ENCODE measurements at regions not wholly inside any gene's neighbourhood (a gene's known extent, or its start where the extent isn't known, plus 50 kb on each side); places are given as distances from the start of the nearest gene placed in this dataset.

GRCh38 chr15:99826157-99826780 lies 93.0 kb upstream of the LYSMD4 start:
- TF ChIP-seq EZH2 (IDR thresholded peaks at IDR 0.05; ENCODE audit: low read depth) = no peak
- TF ChIP-seq, protein P1, sequence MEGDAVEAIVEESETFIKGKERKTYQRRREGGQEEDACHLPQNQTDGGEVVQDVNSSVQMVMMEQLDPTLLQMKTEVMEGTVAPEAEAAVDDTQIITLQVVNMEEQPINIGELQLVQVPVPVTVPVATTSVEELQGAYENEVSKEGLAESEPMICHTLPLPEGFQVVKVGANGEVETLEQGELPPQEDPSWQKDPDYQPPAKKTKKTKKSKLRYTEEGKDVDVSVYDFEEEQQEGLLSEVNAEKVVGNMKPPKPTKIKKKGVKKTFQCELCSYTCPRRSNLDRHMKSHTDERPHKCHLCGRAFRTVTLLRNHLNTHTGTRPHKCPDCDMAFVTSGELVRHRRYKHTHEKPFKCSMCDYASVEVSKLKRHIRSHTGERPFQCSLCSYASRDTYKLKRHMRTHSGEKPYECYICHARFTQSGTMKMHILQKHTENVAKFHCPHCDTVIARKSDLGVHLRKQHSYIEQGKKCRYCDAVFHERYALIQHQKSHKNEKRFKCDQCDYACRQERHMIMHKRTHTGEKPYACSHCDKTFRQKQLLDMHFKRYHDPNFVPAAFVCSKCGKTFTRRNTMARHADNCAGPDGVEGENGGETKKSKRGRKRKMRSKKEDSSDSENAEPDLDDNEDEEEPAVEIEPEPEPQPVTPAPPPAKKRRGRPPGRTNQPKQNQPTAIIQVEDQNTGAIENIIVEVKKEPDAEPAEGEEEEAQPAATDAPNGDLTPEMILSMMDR (conservative IDR thresholded peaks at IDR 0.05) = no peak
- Histone ChIP-seq H3K4me2 (no peak overlapping the region), H3K79me2 (ENCODE audit: low read depth) (no peaks in the 10 kb centered on the region), H3F3A (ENCODE audit: insufficient read depth, low read depth) (no peaks in the 10 kb centered on the region), H3K36me3 (ENCODE audit: low read depth) (no peaks in the 10 kb centered on the region), H3K27me3 (ENCODE audit: insufficient read depth, low read depth) (peaks cover 14% of the 10 kb centered on the region; the same call in 1 of the 2 replicates), H2AFZ (no peak overlapping the region), H3K4me3 (no peak overlapping the region), H3K4me1 (replicated peaks; ENCODE audit: insufficient read depth) (no peaks in the 10 kb centered on the region), H4K20me1 (ENCODE audit: insufficient read depth) (no peaks in the 10 kb centered on the region), H3K27ac (no peak overlapping the region), H3K9me3 (ENCODE audit: insufficient read depth, low read depth) (no peaks in the 10 kb centered on the region), H3K9me2 (ENCODE audit: insufficient read depth) (no peaks in the 10 kb centered on the region)
- BruUV-seq (replicated peaks) = no TSS peak
- DNase-seq = no peak
- POLR2A ChIA-PET (ENCODE audit: unreplicated experiment) = no interaction called here
- intact Hi-C loops (cut with micrococcal nuclease; ENCODE audit: unreplicated experiment) = no loop called here
- CTCF ChIA-PET = no interaction called here

- Histone ChIP-seq H3K4me2 (no peak overlapping the region), H3K79me2 (ENCODE audit: low read depth) (no peaks in the 10 kb centered on the region), H3K9me3 (ENCODE audit: insufficient read depth, low read depth) (no peaks in the 10 kb centered on the region), H2AFZ (no peak overlapping the region), H4K20me1 (ENCODE audit: insufficient read depth) (no peaks in the 10 kb centered on the region), H3K4me1 (replicated peaks; ENCODE audit: insufficient read depth) (no peaks in the 10 kb centered on the region), H3K27me3 (ENCODE audit: insufficient read depth, low read depth) (peaks cover 14% of the 10 kb centered on the region; the same call in 1 of the 2 replicates), H3K4me3 (no peak overlapping the region), H3K36me3 (ENCODE audit: low read depth) (no peaks in the 10 kb centered on the region), H3K9me2 (ENCODE audit: insufficient read depth) (no peaks in the 10 kb centered on the region), H3K27ac (no peak overlapping the region), H3F3A (ENCODE audit: insufficient read depth, low read depth) (no peaks in the 10 kb centered on the region)
- POLR2A ChIA-PET (ENCODE audit: unreplicated experiment) = no interaction called here
- CTCF ChIA-PET = no interaction called here
- TF ChIP-seq, protein P1 (conservative IDR thresholded peaks at IDR 0.05) = no peak
- TF ChIP-seq EZH2 (IDR thresholded peaks at IDR 0.05; ENCODE audit: low read depth) = no peak
- no TSS peak for BruUV-seq (replicated peaks)
- intact Hi-C loops (cut with micrococcal nuclease; ENCODE audit: unreplicated experiment) = no loop called here
- no peak for DNase-seq
Measured at GRCh38 chr15:99823346-99823745, 90.1 kb upstream of the LYSMD4 start.

DNA sequence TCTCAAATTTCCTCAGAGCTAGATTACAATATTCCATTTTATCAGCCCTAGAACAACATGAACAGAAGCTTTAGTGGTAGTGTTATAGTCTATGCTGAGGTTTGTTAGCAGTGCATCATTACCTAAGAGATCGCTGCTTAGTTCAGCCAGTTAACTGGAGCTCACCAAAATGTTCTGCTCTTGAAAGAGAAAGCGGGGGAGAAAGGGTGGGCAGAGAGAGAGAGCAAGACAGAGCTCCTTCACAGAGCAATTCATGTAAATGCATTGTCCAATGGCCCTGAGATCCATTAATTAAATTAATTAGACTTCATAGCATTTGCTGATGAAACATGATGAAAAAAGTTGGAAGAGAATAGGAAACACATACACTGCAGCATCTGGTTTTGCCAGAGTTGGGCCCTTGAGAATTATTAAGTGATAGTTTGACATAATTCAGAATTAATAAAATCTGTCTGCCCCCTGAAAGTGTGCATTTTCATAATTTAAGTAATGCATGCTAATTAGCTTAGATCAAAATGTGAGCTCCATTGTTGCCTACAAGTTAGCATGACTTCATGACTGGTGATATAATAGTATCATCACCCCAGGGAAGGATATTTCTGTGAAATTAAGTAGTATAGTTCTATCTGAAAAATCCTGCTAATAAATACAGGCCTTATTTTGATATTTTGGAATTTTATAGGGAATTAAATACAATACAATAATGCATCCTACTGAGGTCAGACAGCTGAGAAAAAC lies 86.9 kb upstream of the LYSMD4 start:
- H3K27ac ChIP-seq = no peak overlapping the region
- no TSS peak for BruUV-seq (replicated peaks)
- H4K20me1 ChIP-seq (ENCODE audit: insufficient read depth) = no peaks in the 10 kb centered on the region
- H3K36me3 ChIP-seq (ENCODE audit: low read depth) = no peaks in the 10 kb centered on the region
- H2AFZ ChIP-seq = no peak overlapping the region
- intact Hi-C loops (cut with micrococcal nuclease; ENCODE audit: unreplicated experiment) = no loop called here
- H3K4me2 ChIP-seq = no peak overlapping the region
- POLR2A ChIA-PET (ENCODE audit: unreplicated experiment) = no interaction called here
- peaks cover 15% of the 10 kb centered on the region; the same call in 1 of the 2 replicates for H3K27me3 ChIP-seq (ENCODE audit: insufficient read depth, low read depth)
- H3K9me3 ChIP-seq (ENCODE audit: insufficient read depth, low read depth) = 0 out of 2 replicates have a peak, but pooled peaks cover 4% of the 10 kb centered on the region
- no peak overlapping the region for H3K4me3 ChIP-seq
- no peaks in the 10 kb centered on the region for H3K9me2 ChIP-seq (ENCODE audit: insufficient read depth)
- TF ChIP-seq EZH2 (IDR thresholded peaks at IDR 0.05; ENCODE audit: low read depth) = no peak
- TF ChIP-seq, protein P1 (conservative IDR thresholded peaks at IDR 0.05) = no peak
- no peak for DNase-seq
- no peaks in the 10 kb centered on the region for H3K4me1 ChIP-seq (replicated peaks; ENCODE audit: insufficient read depth)
- H3K79me2 ChIP-seq (ENCODE audit: low read depth) = no peaks in the 10 kb centered on the region
- H3F3A ChIP-seq (ENCODE audit: insufficient read depth, low read depth) = no peaks in the 10 kb centered on the region
- CTCF ChIA-PET = no interaction called here

All from PC-9 (cell line).